Bronchial epithelial cell (primary cell): ENCODE measurements at regions not wholly inside any gene's neighbourhood (a gene's known extent, or its start where the extent isn't known, plus 50 kb on each side); places are given as distances from the start of the nearest gene placed in this dataset.

Experiments used
- DNase-seq: peaks from one replicate; pipeline ENCODE4 v3.0.0-alpha.2; 2010; ENCODE audit warnings: low read depth
- FAIRE-seq: peaks from 2 replicates; lab custom pipeline; 2011; peaks lifted over from hg19 to GRCh38; lab: Jason Lieb, UNC
- H3K27me3 ChIP-seq: 2 replicates; pipeline ENCODE4 v1.5.1; 2011; ENCODE audit warnings: low read length; ENCODE audit not compliant: control insufficient read depth, insufficient read depth
- H3K36me3 ChIP-seq: 2 replicates; pipeline ENCODE4 v1.5.1; 2011; ENCODE audit warnings: low read length; ENCODE audit not compliant: control insufficient read depth, insufficient read depth
- H3K4me3 ChIP-seq: 2 replicates; pipeline ENCODE4 v1.5.1; 2011; ENCODE audit warnings: mild to moderate bottlenecking, low read depth, low read length, control low read depth
- CTCF ChIP-seq: IDR thresholded peaks from 2 replicates; pipeline ENCODE4 v1.5.1; 2011; ENCODE audit warnings: mild to moderate bottlenecking, moderate library complexity, low read length, control low read depth, inconsistent platforms; ENCODE audit not compliant: insufficient read depth, severe bottlenecking

DNA sequence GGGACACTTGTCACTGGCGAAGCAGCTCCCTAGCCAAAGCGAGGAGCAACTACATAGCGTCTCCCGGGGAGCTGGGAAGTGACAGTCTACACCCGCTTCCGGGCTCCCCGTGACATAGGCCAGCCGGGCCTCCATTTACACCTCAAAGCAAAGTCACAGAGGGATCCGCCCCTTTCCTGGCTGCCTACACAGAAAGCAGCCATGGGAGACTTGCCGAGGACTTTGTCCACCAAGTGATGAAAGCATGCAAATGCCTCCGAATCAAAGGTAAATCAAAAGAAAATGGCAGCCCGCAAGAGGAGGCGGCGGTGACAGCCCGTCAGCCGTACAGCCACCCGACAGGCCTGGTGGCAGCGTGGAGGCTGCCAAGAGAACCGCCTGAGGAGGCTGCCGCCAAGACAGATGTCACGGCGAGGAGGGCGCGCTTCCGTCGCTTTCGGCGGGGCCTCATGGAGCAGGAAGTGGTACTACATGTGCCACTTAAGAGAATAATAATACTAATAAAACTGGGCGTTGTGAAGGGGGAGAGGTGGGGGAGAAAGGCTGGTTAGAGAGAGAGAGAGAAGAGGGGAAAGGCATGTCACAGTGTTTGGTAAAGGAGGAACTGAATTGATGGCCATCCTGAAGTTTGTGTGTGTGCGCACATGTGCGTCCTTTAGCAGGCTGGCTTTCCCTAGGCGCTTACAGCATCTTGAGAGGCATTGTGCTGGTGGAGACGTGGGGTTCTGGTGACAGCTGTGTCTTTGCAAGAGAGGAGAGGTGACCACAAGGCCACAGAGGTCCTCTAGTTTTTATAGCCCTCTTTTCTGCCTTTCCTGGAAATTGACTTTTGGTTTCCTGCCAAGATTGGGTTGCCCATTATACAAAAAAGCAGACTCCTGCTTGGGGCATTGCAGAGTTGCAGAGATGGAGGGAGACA lies 661.7 kb downstream of the VRK1 start:
- H3K36me3 ChIP-seq = no peaks in the 10 kb centered on the region
- no peak for DNase-seq
- H3K4me3 ChIP-seq = no peak overlapping the region
- H3K27me3 ChIP-seq = no peaks in the 10 kb centered on the region
- no peak for TF ChIP-seq CTCF
- no peak for FAIRE-seq

DNA sequence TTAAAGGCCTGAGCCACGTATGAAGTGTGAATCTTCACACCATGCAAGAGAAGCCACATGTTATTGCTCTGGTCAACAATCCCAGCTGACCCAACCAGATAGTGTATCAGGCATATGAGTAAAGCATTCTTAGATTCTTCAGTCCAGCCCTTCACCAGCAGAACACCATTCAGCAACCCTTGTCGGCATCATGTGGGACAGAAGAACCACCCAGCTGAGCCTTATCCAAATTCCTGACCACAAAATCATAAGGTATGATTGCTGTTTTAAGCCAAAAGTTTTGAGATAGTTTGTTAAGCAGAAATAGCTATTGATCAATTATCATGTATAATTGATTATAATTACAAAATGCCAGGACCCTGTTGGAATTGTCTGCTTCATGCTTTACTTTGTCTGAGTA lies 664.9 kb downstream of the VRK1 start:
- Histone ChIP-seq H3K36me3 (no peaks in the 10 kb centered on the region), H3K27me3 (no peaks in the 10 kb centered on the region), H3K4me3 (no peak overlapping the region)
- no peak for TF ChIP-seq CTCF
- DNase-seq (no peak), FAIRE-seq (no peak)

DNA sequence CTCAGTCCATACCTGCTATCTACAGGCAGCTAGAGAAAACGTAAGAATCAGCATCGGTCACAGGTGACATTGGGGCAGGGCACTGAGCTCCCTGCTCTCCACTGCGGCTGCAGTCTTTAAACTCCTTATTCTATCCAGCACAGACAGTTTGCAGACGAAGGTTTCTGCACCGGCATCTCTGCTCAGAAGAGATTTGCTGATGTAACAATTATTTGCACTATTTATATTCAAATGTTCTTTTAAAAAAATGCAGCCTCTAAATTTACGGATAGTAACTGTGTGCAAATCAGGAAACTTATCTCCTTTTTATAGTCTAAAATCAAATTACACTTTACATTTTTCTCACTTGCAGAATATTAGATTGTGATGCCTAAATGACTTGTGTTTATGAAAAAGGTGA lies 671.0 kb downstream of the VRK1 start:
- DNase-seq = no peak
- Histone ChIP-seq H3K4me3 (no peak overlapping the region), H3K36me3 (no peaks in the 10 kb centered on the region), H3K27me3 (no peaks in the 10 kb centered on the region)
- FAIRE-seq = no peak
- no peak for TF ChIP-seq CTCF

DNA sequence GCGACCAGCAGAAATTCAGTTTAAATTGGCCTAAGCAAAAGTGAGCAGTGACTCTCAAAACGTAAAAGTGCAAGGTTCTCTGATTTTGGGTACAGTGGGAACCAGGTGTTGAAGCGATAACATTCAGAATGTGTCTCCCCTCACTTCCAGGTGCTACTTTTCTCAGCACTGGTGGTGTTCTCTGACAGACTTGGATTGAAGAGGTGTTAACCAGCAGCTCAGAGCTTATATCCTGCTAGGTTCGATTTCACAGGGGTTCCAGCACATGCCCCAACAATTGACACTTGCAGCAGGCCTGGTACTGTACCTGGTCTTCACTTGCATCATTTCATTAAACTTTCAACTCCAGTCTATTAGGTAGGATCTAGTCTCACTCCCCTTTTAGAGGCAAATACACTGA lies 680.2 kb downstream of the VRK1 start:
- Histone ChIP-seq H3K36me3 (no peaks in the 10 kb centered on the region), H3K4me3 (no peak overlapping the region), H3K27me3 (no peaks in the 10 kb centered on the region)
- DNase-seq (no peak), FAIRE-seq (no peak)
- TF ChIP-seq CTCF = no peak

DNA sequence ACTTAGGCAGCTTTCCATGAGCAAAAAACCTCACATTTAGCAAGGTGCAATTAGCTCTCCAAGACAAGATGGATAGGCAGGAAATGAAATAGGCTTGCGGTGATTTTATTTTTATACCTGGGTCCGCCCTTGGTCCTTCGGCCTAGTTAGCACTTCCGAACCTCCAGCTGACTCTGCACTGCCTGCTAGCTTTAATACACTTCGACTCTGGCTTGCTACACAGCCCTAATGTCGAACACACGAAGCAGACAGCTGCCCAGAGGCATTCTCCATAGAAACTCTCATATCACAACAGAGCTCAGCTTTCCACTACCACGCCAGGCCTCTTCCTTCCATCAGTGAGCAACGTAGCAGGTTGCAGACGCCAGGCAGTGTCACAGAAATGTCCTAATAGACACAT lies 688.0 kb downstream of the VRK1 start:
- no peaks in the 10 kb centered on the region for H3K36me3 ChIP-seq
- no peak for TF ChIP-seq CTCF
- no peak for DNase-seq
- no peaks in the 10 kb centered on the region for H3K27me3 ChIP-seq
- H3K4me3 ChIP-seq = no peak overlapping the region
- no peak for FAIRE-seq
